GM18511 (cell line): ENCODE measurements at regions not wholly inside any gene's neighbourhood (a gene's known extent, or its start where the extent isn't known, plus 50 kb on each side); places are given as distances from the start of the nearest gene placed in this dataset.
"Not testable (repeated sequence)": the region's sequence is repeated elsewhere in the genome, so short reads cannot be mapped to it uniquely, and the experiment has no call there.

ENCODE experiments used
- ATAC-seq: cut with Tn5 transposase; IDR thresholded peaks from one replicate; pipeline ENCODE4 v1.9.1; 2021; ENCODE audit warnings: mild to moderate bottlenecking, moderate library complexity; ENCODE audit not compliant: unreplicated experiment

GRCh38 chr20:41685145-41685544, 67.0 kb upstream of the CHD6 start:
- not testable (repeated sequence) for ATAC-seq

- no peak for ATAC-seq
Observed at GRCh38 chr20:41678799-41679198, 60.6 kb upstream of the CHD6 start.

DNA sequence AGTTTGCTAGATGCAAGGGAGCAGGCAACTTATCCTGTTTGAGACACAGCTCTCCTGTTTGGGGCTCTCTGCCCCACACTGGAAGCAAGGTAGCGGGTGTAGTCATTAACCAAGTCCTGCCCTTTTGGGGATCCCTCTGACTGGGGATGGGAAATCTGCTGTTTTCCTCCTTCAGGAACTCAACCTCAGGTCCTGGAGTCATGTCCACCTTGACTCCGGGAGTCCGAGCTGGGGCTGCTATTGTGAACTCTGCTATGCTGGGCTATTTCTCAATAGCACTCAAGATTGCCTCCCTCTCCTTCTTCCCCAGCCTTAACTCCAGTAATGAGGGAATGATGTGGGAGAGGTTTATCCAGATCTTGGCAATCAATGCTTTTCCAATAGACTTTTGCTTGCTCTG, 54.1 kb upstream of the CHD6 start:
- no peak for ATAC-seq

- no peak for ATAC-seq
Observed at GRCh38 chr20:41671143-41671542, 53.0 kb upstream of the CHD6 start.

- no peak for ATAC-seq
Observed at GRCh38 chr20:41670631-41671030, 52.5 kb upstream of the CHD6 start.

DNA sequence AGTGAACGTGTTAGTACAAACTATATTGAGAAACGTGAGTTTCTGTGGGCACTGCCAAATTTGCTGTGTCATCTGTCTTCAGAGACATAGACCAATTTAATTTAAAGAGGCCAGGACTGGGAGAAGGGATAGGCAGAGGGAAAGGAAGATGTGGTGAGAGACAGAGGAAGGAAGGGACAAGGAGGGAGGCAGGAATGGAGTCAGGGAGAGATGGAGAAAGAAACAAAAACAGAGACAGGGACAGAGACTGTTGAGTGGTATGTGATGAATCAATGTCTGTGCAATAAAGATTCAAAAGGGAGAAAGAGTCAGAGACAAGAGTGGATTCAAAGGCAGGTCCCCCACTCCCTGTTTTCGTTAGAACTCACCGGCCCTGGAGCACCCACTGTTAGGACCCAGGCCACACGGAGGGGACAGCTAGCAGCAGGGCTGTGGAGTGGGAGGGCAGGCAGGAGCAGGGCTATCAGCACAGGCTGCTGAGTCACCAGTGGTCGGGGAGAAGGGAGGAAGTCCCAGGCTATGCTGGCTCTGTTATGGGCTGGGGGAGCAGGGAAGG, 51.6 kb upstream of the CHD6 start:
- ATAC-seq: no peak

DNA sequence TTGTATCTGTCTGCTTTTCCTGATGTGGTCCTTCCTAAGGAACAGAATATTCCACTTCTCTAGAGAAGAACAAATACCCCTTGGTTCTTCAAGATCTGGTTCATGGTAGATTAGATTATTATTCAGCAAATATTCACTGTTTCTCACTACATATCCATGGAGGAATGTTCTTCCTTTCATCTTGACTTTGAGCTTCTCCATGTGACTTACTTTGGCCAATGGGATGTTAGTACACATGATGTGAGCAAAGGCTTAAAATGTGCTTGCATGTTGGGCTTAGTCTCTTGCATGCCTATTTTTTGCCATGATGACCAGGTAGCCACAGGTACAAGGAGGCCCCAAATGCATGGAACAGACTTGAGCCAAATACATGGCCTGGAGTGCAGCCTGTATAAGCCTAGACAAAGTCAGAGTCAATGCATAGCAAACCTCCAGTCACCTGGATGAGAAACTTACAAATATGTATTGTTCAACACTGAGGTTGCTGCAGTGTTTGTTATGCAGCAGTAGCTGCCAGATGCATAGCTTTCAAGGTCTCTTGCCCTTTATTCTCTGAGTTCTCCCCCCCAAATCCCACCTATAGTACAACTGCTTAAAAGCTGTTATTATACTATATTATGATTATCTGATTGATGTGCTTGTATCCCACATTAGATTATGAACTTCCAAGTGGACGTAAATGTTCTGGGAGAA, 50.0 kb upstream of the CHD6 start:
- ATAC-seq: no peak
